SK-N-MC (cell line): ENCODE measurements at regions not wholly inside any gene's neighbourhood (a gene's known extent, or its start where the extent isn't known, plus 50 kb on each side); places are given as distances from the start of the nearest gene placed in this dataset.

ENCODE experiments used
- DNase-seq: peaks from one replicate; pipeline ENCODE4 v3.0.0-alpha.2; 2011; ENCODE audit warnings: low read depth, low spot score
- H3K27ac ChIP-seq: fragments of 200-600 bp; sonication (generic); 2 replicates; pipeline ENCODE4 v1.5.1; 2016; ENCODE audit warnings: mixed run types
- H3K36me3 ChIP-seq: fragments of 200-600 bp; sonication (generic); 2 replicates; pipeline ENCODE4 v1.6.1; 2017; ENCODE audit warnings: antibody characterized with exemption, low read length, mixed read lengths; ENCODE audit not compliant: insufficient read depth
- H3K4me3 ChIP-seq: fragments of 200-600 bp; sonication (generic); 2 replicates; pipeline ENCODE4 v1.5.1; 2016
- H3K9ac ChIP-seq: fragments of 200-600 bp; sonication (generic); 2 replicates; pipeline ENCODE4 v1.8.0; 2017; ENCODE audit warnings: mixed run types, mixed read lengths; ENCODE audit not compliant: insufficient read length
- H3K9me3 ChIP-seq: fragments of 200-600 bp; sonication (generic); 2 replicates; pipeline ENCODE4 v1.6.1; 2017; ENCODE audit warnings: low read depth, mild to moderate bottlenecking, antibody characterized with exemption, low read length, moderate library complexity, mixed read lengths
- EZH2 ChIP-seq: fragments of 200-600 bp; sonication (generic); IDR thresholded peaks from one replicate; pipeline ENCODE4 v1.6.1; 2017; ENCODE audit warnings: antibody characterized with exemption
- FOXP2 ChIP-seq: optimal IDR thresholded peaks from 2 replicates; pipeline ENCODE3; 2011; ENCODE audit warnings: mild to moderate bottlenecking, moderate library complexity; ENCODE audit not compliant: insufficient read depth; ENCODE audit errors: extremely low read length, control extremely low read depth
- POLR2AphosphoS5 ChIP-seq: IDR thresholded peaks from 2 replicates; pipeline ENCODE4 v1.6.1; 2012; ENCODE audit warnings: mild to moderate bottlenecking, low read depth, low read length, borderline replicate concordance

- DNase-seq: no peak
- no peak overlapping the region for H3K9ac ChIP-seq
- H3K36me3 ChIP-seq: no peaks in the 10 kb centered on the region
- H3K9me3 ChIP-seq: no peaks in the 10 kb centered on the region
- TF ChIP-seq POLR2AphosphoS5 (no peak), FOXP2 (no peak), EZH2 (no peak)
- no peak overlapping the region for H3K27ac ChIP-seq
- no peak overlapping the region for H3K4me3 ChIP-seq
Measured at GRCh38 chr20:48007351-48007750, 222.1 kb upstream of the SULF2 start.

- no peak for TF ChIP-seq POLR2AphosphoS5
- TF ChIP-seq EZH2: no peak
- TF ChIP-seq FOXP2: no peak
- no peaks in the 10 kb centered on the region for H3K9me3 ChIP-seq
- H3K4me3 ChIP-seq: no peak overlapping the region
- DNase-seq: no peak
- H3K36me3 ChIP-seq: no peaks in the 10 kb centered on the region
- no peak overlapping the region for H3K27ac ChIP-seq
- no peak overlapping the region for H3K9ac ChIP-seq
Measured at GRCh38 chr20:48006036-48006833, 221.0 kb upstream of the SULF2 start.

GRCh38 chr20:48003021-48003420, 217.7 kb upstream of the SULF2 start:
- Histone ChIP-seq H3K27ac (no peak overlapping the region), H3K9ac (no peak overlapping the region), H3K9me3 (no peaks in the 10 kb centered on the region), H3K4me3 (no peak overlapping the region), H3K36me3 (no peaks in the 10 kb centered on the region)
- no peak for DNase-seq
- TF ChIP-seq EZH2 (no peak), FOXP2 (no peak), POLR2AphosphoS5 (no peak)

- Histone ChIP-seq H3K4me3 (no peak overlapping the region), H3K36me3 (no peaks in the 10 kb centered on the region)
Measured at GRCh38 chr20:48002517-48002970, 217.3 kb upstream of the SULF2 start.

GRCh38 chr20:47999166-47999565, 213.9 kb upstream of the SULF2 start:
- Histone ChIP-seq H3K9ac (no peak overlapping the region), H3K36me3 (no peaks in the 10 kb centered on the region), H3K4me3 (no peak overlapping the region), H3K9me3 (no peaks in the 10 kb centered on the region), H3K27ac (no peak overlapping the region)
- TF ChIP-seq FOXP2 (no peak), POLR2AphosphoS5 (no peak), EZH2 (no peak)
- DNase-seq: no peak

More at GRCh38 chr20:48002517-48002970, 217.3 kb upstream of the SULF2 start:
- no peak for DNase-seq
- TF ChIP-seq FOXP2: no peak
- no peak for TF ChIP-seq EZH2
- H3K27ac ChIP-seq: no peak overlapping the region
- no peak overlapping the region for H3K9ac ChIP-seq
- no peaks in the 10 kb centered on the region for H3K9me3 ChIP-seq

GRCh38 chr20:47998736-47999135, 213.5 kb upstream of the SULF2 start:
- no peak overlapping the region for H3K9ac ChIP-seq
- no peak overlapping the region for H3K27ac ChIP-seq
- H3K36me3 ChIP-seq: no peaks in the 10 kb centered on the region
- DNase-seq: no peak
- H3K4me3 ChIP-seq: no peak overlapping the region
- TF ChIP-seq POLR2AphosphoS5 (no peak), EZH2 (no peak), FOXP2 (no peak)
- H3K9me3 ChIP-seq: no peaks in the 10 kb centered on the region

- DNase-seq: no peak
- Histone ChIP-seq H3K27ac (no peak overlapping the region), H3K4me3 (no peak overlapping the region), H3K9ac (no peak overlapping the region), H3K36me3 (no peaks in the 10 kb centered on the region), H3K9me3 (no peaks in the 10 kb centered on the region)
- TF ChIP-seq POLR2AphosphoS5: no peak
- TF ChIP-seq EZH2: no peak
- no peak for TF ChIP-seq FOXP2
Measured at GRCh38 chr20:47995661-47996060, 210.4 kb upstream of the SULF2 start.

GRCh38 chr20:47993817-47994216, 208.5 kb upstream of the SULF2 start:
- H3K9me3 ChIP-seq: no peaks in the 10 kb centered on the region
- H3K27ac ChIP-seq: no peak overlapping the region
- H3K36me3 ChIP-seq: no peaks in the 10 kb centered on the region
- H3K9ac ChIP-seq: no peak overlapping the region
- DNase-seq: no peak
- H3K4me3 ChIP-seq: no peak overlapping the region
- no peak for TF ChIP-seq EZH2
- no peak for TF ChIP-seq POLR2AphosphoS5
- no peak for TF ChIP-seq FOXP2
